ENCODE measurements at regions not wholly inside any gene's neighbourhood (a gene's known extent, or its start where the extent isn't known, plus 50 kb on each side); places are given as distances from the start of the nearest gene placed in this dataset.

- H2BK12ac ChIP-seq (ENCODE audit: insufficient read length, low read depth, low read length): no peak overlapping the region
- Mint-ChIP-seq H3K4me3 (no peak overlapping the region), H3K9me3 (no peaks in the 10 kb centered on the region; a peak in 1 of 5 replicates), H3K4me1 (peaks cover 0 to 2% of the 10 kb centered on the region in 2 experiments; a peak in 1 of 4 replicates), H3K27ac (no peak overlapping the region), H3K27me3 (ENCODE audit: low read depth) (peaks cover 3% of the 10 kb centered on the region), H3K36me3 (ENCODE audit: insufficient read depth in 1 of 3, low read depth in 3 of 3) (no peaks in the 10 kb centered on the region)
- no peak for DNase-seq
- no peak overlapping the region for H2AK5ac ChIP-seq (ENCODE audit: insufficient read length, low read length)
- H3K79me2 ChIP-seq (ENCODE audit: insufficient read depth, low read length): no peaks in the 10 kb centered on the region
- H4K20me1 ChIP-seq (ENCODE audit: control insufficient read depth, insufficient read depth, insufficient read length): no peaks in the 10 kb centered on the region
- no peak for TF ChIP-seq CTCF (conservative IDR thresholded peaks at IDR 0.05)
- H2BK15ac ChIP-seq (ENCODE audit: low read depth, low read length): no peak overlapping the region
- H4K5ac ChIP-seq (ENCODE audit: insufficient read length, low read depth, low read length): no peak overlapping the region
- no peak overlapping the region for H3K18ac ChIP-seq (ENCODE audit: insufficient read length, low read depth, low read length)
- no peak overlapping the region for H2AFZ ChIP-seq (ENCODE audit: low read length)
- H3K9ac ChIP-seq (ENCODE audit: extremely low read depth, insufficient read length, low read length): no peak overlapping the region
- no peak overlapping the region for H2BK120ac ChIP-seq (ENCODE audit: low read depth, low read length, poor library complexity, severe bottlenecking)
- no peak overlapping the region for H3K23ac ChIP-seq (ENCODE audit: insufficient read length, low read depth, low read length)
- H2BK20ac ChIP-seq (ENCODE audit: low read depth, low read length, poor library complexity, severe bottlenecking): no peak overlapping the region
- no peak overlapping the region for H3K56ac ChIP-seq (ENCODE audit: insufficient read length, low read depth, low read length)
- H3K27ac ChIP-seq (ENCODE audit: insufficient read length, low read depth, low read length): no peak overlapping the region
- H3K9me3 ChIP-seq (ENCODE audit: control insufficient read depth, low read depth, low read length): no peaks in the 10 kb centered on the region
- no peak overlapping the region for H3K14ac ChIP-seq (ENCODE audit: insufficient read depth, low read length)
- no peak overlapping the region for H4K8ac ChIP-seq (replicated peaks; ENCODE audit: insufficient read length, low read depth, low read length)
- no CpG with 5 or more reads among the region's 6 CpGs for WGBS (ENCODE audit: extremely low coverage, insufficient read length, low lambda C conversion rate)
- no peaks in the 10 kb centered on the region for H3K23me2 ChIP-seq (ENCODE audit: insufficient read length, low read depth, low read length, poor library complexity, severe bottlenecking)
- no peak overlapping the region for H4K91ac ChIP-seq (ENCODE audit: insufficient read length, low read depth, low read length)
- H3K4me2 ChIP-seq (ENCODE audit: insufficient read depth, insufficient read length, low read length): no peak overlapping the region
- H2BK5ac ChIP-seq (ENCODE audit: insufficient read length, low read length): no peak overlapping the region
- no peaks in the 10 kb centered on the region for H3K4me1 ChIP-seq (ENCODE audit: insufficient read depth, low read length)
- H3K27me3 ChIP-seq (ENCODE audit: insufficient read depth, low read length): no peaks in the 10 kb centered on the region
- no peaks in the 10 kb centered on the region for H3K79me1 ChIP-seq (ENCODE audit: insufficient read depth, low read depth, low read length, poor library complexity, severe bottlenecking)
- H3T11ph ChIP-seq (ENCODE audit: low read length): no peak overlapping the region
- H3K4ac ChIP-seq (ENCODE audit: low read depth, low read length): no peak overlapping the region
Observed at GRCh38 chr13:50766013-50766412, 77.5 kb downstream of the DLEU7 start.

All from H9 (cell line).